ENCODE measurements at regions not wholly inside any gene's neighbourhood (a gene's known extent, or its start where the extent isn't known, plus 50 kb on each side); places are given as distances from the start of the nearest gene placed in this dataset.
"Not testable (repeated sequence)": the region's sequence is repeated elsewhere in the genome, so short reads cannot be mapped to it uniquely, and the experiment has no call there.

DNA sequence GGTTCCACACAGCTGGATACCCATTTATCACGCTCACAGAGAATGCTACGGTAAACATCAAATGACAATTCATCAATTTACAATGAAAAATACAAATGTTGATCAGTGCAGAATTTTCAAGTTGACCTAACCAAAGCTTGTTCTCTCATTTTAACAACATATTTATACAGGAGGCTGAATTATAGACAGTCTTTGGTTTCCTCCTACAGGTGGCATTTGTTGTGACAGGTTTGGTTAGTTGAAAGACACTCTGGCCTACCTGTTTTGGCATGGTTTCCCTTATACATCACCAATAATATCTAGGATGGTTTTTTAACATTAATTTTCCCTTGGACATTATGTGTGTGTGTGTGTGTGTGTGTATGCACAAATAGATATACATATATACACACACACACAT is 642.5 kb upstream of the MMS22L start:
- peak; percentile 54 for DNase-seq

DNA sequence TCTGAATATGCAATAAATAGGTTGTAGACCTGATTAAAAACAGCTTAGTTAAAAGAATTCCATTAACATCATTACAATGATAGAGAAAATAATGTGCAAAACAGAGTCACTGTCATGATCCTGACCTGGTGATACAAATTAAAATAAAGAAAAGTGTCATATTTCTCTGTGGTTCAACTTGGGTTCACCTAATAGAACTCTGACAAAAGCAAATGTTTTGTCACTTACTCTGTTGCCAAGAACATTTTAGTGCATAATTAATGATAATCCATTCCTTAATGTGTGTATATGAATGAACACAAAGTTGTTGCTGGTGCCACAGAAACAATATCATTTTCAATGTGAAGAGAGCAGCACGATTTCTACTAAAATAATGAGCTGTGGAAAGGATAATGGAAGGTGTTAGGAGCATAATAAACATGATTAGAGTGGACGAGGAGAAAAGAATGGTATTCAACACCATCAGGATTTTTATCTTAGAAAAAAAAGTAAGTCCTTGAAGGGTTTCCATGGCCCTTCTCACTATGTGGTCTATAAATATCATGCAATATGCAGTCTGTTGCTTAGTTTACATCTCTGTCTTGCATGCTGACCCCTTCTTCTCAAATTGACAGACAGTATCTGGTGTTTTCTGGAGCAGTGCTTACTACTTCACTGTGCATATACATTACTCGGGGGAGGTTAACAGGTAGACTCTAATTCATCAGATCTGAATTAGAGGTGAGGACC is 656.6 kb upstream of the MMS22L start:
- DNase-seq: no peak

DNA sequence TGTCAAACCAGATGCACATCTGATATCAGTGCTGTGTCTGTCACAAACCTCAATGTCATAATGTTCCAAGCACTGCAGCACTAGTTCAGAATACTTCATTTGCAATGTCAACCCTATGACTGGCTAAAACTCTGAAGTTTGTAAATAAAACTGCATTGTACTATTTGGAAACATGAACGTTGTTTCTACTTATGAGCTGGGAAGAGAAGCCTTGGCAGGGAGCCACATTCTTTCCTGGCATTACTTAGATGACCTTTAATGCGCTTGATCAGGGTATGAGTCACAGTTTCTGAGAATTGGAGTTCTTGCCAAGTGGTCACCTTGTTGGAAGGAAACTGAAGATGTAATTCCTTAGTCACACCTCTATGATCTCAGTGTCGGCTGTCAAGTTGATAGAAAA is 664.8 kb upstream of the MMS22L start:
- DNase-seq: no peak

DNA sequence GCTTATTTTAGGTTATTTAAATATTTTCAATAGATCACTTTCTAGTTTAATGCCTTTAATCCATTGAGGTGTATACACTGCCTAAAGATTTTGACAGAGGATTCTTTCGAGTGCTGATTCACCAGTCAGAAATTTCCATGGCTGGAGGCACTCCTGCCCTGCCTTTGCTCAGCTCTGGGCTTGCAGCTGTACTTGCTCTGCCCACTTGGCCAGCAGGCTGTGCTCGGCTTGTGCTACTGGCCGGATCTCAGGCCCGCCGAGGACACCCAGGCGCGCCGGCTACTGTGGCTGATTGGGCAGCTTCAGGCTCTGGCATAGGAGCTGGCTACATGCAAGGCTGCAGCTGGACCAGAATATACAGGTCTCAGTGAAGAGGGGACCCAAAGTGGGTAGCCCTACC is 675.1 kb upstream of the MMS22L start:
- DNase-seq: no peak

DNA sequence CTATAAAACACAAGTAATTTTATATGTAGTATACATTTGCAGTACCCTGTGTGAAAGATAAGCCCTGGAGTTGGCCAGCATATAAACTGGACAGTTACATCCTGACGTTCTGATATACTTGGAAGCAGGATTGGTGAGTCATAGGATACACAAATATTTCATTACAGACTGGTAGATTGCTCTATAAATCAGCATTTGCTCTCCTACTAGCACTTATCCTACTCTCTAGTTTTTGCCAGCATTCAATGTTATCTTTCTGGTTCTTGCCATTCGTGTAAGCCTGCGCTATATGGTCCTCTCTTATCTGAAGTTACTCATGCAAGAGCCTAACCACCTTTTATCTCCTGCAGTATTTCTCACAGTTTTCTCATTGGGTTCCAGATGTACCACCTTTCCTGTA is 680.2 kb upstream of the MMS22L start:
- no peak for DNase-seq

DNA sequence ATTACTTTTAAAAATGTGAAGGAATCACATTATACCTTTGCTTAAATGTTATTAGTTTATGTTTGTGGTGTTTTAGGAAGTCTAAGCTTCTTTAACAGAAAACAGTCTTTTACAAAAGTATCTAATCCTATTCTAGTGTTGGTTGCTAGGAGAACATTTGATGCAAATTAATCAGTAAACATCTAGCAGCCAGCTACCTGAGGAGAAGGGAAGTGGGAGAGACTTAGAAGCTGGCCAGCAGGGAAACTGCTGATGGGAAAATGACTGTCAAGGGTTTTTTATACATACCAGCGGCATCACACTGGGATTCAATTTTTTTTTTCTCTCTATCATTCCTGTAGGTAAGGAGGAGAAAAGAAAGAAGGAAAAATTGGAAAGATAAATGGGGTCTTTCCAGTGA is 686.0 kb upstream of the MMS22L start:
- DNase-seq: no peak

DNA sequence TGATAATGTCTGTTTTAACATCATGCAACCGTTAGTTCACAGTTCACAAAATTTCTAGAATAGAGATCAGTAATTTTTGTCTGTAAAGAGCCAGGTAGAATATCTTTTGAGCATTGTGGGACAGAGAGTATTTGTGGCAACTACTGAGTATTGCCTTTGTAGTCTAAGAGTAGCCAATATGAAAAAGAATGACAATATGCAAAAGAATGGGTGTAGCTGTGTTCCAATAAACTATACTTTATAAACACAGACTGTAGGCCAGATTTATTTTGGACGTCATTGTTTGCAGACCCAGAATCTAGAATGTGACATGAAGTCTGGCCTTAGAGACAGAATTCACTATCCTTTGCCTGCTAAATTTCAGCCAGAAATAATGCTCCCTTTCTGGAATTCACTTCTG is 694.1 kb upstream of the MMS22L start:
- no peak for DNase-seq

DNA sequence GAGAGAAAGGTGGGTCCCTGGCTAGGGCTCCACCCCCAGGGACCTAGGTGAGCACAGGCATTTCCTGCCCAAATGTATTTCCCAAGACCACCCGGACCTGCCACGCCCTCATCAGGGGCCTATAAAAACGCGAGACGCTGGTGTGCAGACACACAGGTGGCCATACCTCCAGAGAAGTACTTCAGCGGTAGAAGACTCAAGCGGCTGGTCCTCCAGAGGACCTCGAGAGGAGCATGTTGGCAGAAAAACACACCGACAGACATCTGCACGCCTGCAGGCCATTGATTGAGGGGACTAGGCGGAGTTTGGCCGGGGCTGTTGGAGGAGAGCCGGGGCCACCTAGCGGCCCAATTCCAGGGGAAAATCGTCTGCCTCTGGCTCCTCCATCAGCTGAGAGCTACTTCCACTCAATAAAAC is 695.8 kb upstream of the MMS22L start:
- no peak for DNase-seq

DNA sequence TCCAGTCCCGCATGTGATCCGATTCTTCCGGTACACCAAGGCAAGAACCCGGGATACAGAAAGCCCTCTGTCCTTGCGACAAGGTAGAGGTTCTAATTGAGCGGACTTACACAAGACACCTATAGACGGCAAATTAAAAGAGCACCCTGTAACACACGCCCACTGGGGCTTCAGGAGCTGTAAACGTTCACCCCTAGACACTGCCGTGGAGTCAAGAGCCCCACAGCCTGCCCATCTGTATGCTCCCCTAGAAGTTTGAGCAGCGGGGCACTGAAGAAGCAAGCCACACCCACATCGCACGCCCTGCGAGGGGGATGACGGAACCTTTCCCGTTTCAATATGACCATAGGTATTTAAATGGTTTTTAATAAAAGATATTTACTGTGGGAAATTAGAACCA is 696.3 kb upstream of the MMS22L start:
- DNase-seq: not testable (repeated sequence)

DNA sequence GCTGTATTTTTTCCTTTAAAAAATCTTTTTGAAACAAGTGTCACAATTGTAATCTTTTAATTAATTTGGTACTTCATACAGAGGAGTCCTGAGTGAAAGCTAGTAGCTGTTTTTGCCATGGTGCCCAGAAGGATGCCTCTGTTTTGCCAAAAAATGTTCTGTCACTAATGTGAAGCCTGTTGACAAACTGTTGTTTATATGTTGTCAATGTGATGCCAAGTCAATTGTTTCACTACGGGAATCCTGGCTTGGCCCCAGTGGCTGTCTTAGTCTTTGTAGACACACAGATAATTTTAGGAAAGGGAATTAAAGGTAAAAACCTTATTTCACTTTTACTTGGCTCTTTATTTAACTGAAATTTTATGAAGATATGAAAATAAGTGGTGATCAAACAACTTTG is 706.4 kb upstream of the MMS22L start:
- DNase-seq: no peak

DNA sequence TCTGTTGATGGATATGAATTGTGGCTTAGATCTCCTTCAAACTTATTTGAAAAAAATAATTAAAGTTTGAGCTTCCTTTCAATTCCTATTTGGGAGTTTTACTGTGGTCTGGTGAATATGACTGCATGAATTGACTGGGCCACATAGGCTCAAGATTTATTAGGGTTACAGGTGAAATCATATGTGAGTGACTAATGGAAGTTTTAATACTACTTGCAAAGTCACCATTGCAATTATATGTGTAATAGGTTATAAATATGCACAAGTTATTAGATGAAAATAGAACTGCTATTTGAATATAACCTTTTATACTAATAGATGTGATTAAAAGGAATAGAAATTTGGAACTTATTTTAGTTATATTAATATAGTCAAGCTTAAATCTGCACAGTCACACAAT is 712.1 kb upstream of the MMS22L start:
- no peak for DNase-seq

DNA sequence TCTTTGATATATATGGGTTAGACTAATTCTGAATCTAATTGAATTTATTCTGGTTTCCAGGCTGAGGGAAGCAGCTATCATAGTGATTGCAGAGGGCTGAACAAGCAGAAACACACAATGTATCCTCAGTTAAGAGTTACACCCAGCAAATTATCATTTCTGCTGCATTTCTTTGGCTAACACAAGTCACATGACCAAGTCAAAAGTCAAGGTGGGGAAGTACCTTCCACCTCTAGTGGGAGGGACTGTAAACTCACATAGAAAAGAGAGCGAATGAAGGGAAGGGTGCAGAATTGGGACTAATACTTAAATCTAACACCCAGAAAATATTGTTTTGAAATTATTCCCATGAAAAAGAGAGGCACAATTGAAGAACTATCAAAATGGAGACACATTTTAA is 719.7 kb upstream of the MMS22L start:
- DNase-seq: no peak

DNA sequence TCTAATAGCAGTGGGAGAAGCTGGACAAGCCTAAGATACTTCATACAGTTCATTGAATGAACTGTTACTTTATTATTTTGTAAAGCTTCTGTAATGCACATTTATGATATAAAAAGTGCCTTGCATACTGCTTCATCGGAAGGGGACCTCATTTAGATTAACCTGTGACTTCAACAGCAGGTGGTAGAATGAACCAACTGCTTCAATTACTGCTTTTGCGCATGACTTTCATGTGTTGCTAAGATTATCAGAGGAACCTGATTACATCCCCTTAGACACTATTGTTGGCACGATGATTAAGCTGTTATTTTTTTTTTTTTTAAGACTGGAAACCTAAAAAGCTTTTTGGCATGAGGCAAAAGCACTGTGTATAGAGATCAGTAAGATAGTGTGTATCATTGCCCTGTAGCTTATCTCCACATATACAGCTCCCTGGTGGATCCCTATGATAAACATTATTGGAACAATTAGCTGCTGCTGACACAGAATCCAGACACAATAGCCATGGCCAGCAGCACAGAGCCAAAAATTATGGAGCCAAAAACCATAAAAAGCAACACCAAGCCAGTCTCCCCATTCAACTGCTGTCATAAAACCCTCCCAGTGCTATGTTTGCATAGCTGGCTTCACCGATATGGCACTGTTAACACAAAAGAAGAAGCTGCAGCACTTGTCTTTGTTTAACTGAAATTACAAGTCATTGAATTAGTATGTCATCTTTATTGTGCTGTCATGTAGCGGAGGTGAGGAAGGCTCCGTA is 731.6 kb upstream of the MMS22L start:
- DNase-seq: peak; percentile 16

DNA sequence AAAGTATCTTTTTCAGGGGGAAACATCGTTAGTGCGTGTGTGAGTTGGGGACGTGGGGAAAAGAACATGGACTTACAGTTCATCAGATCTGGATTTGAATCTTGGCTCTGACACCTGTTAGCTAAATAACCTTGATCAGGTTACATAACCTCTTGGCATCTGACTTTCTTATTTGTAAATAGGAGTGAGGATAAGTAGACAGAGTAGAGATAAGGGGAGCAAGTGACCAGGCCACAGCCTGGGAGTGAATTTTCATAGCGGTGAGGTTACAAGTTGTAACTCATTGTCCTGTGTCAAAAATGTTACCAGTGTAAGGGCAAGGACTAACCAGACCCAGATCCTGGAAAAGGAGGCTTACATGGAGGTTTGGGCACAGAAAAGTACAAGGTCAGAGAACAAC is 733.5 kb upstream of the MMS22L start:
- DNase-seq: no peak

DNA sequence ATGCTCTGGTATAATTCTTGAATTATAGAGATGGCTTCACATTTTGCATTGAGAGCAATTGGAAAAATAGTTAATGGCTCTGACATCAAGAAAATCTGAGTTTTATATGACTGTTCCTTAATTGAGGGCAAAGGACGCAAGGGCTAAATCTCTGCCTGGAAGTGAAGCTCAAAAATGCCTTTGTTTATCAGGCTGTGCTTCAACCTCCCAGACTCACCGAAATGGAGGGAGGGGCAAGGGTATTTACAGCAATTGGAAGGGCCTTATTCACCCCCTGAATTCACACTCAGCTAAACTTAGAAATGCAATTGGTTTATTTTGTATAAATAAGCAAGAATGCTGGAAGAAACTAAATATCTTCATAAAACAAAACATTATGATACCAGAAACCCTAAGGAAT is 737.2 kb upstream of the MMS22L start:
- DNase-seq: no peak

DNA sequence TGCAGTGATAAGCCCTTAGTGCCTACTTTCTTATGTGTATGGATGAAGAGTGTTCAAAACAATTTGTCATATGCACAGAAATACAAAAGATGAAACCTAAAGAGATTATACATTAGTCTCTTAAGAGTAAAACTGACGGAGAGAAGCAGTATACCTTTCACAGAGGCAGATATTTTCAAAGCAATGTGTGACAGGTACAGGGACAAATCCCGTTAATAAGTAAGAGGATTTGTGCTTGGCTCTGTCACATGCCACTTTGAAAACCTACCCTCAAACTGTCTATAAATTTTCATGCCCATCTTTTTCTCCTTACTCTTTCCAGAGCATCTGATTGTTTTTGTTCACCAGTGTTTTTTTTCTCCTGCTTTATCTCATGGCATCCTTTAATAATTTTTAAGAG is 741.3 kb upstream of the MMS22L start:
- no peak for DNase-seq

DNA sequence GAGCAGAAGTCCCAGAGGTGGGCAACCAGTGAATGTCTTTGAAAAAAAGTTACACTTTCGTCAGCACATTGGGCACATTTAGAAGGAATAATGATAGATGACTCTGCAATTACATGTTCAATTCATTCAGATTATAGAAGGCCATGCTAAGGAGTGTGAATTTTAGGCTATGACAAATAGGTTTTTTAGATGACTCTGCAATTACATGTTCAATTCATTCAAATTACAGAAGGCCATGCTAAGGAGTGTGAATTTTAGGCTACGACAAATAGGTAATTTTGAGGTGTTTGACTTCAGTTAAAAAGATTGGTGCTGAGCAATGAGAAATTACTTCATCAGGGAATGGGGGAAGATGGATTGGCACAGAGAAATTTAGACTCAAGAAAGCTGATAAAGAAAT is 744.9 kb upstream of the MMS22L start:
- DNase-seq: no peak

DNA sequence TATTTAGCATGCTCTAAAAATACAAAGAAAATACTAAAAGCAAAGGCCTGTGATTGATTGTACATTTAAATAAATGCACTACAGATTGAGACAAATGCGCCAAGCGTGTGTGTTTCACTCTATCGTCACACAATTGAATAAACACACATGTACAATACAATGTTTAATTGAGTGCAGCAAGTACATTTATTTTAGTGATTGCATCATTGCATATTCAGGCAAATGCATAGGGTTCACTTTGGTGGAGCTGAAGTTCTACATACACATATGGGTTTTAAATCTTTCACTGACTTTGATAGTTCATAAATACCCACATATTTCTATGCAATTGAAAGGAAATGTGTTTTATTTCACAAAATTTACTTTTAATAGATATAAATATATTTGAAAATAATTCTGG is 750.6 kb upstream of the MMS22L start:
- no peak for DNase-seq

DNA sequence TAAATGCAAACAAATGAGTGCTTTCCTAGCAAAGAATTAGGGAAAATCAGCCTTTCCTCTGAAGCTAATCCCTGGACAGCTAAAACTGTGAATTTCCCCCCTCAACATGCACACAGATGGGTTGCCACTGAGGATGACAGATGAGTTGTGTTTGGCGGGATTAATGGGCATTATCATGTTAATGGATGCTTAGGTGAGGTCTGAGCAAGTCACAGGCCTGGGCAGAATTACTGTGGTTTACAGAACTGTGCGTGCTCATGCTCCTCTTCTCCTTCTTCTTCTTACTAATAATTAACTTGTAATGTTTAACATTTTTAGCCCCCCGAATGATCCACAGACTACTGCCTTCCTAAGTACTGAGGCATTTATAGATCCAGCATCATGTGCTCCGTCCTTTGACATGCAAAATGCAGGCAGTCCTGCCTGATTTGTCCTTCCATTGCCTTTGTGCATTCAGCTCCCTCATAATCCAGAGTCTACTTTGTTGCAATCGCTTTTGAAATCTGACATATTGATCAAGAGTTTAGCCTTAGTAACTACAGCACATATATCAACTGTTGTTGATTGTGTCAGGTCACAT is 753.4 kb upstream of the MMS22L start:
- no peak for DNase-seq

DNA sequence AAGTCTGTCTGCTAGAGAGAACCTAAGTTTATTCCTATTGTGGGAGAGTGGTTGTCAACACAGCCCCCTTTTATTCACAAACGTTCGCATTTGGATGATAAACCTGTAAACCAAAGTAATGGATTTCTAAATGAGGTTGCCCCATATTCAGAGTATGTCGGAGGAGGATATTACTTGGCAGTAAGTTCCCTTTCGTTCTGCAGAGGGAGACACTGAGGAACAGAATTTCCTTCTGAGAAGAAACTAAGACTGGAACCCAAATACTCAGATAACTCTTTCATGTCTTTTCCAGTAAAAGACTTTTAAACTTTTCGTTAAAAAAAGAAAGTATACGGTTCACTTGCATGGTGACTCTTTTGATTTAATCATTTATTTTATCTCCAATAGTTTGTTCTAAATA is 754.6 kb upstream of the MMS22L start:
- no peak for DNase-seq

DNA sequence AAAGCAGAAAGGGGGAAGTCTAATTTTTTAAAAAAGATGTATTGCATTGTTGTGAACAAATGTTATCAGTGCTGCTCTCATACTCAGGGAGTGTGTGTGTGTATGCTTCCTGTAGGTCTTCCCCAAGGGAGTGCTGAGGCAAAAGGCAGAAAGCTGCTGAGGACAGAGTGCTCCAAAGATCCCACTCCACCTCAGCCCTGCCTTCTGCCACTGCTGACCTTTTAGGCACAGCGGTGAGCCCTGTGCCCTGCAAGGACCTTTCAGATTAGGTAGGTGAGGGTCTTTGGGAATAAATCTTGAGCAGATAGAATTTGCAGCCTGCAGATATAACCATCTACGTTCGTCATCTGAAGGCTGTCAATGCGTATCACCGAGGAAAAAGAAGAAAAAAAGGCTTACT is 756.4 kb upstream of the MMS22L start:
- no peak for DNase-seq

DNA sequence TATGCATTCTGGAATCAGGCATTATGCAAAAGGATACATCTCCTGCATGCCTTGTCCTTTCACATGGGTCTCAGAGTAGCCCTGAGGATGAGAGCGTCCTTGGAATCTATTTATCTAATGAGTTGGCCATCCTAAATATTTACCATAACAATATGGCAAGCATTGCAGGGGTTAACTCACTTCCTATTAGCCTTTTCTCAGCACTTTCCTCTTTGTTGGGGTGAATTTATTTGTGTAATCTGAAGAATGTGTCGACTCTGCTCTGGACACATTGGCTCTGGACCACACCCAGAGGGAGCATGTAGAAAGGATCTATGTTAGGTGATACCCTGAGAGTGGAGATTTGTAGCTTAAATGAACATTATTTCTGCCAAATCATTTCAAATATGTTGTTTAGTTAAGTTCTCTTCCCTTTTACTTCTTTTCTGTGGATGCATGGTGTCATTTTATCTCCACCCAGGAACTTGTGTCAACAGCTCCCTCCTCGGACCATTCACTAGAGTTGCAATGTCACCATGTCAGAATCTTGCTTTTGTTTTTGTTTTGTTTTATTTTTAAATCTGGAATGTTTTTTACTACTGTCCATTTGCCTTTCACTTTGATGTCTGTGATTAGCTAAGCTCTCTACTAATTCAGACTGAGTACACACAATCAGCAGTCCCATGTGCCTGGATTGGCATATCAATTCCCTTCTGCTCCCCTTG is 757.0 kb upstream of the MMS22L start:
- no peak for DNase-seq

DNA sequence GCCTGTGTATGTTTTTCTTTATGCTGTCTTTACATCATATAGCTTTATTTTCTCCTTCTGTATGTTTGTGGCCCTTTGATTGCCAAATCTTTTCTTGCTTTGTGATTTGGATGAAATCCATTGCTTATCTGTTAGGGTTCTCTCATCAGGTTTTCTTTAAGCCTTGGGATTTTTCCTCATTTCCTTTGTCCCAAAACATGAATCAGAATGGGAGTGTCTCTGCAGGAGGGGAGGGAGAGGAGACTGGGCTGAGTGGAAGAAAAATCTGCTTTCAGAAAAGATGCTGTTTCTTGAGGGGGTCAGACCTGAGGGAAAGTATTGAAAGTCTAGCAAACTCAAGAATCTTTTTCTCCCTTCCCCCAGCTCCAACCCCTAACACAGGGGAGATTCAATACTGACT is 758.0 kb upstream of the MMS22L start:
- DNase-seq: no peak

DNA sequence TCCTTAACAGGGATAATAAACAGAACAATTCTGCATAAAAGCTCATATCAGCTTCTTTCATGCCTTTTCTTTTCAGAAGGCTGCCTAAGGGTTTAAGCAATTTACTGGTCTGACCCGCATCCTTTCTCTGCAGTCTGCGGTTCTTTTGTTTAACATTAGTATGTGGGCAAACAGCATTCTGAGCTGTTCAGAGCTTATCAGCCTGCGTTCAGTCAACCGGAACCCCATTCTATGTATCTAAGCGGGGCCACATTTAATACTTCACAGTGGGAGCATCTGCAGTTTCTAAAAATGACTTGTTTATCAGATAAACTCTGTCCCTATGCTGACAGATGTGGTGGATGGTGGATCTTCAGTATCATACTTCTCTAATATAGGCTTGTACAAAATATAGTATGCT is 758.9 kb upstream of the MMS22L start:
- DNase-seq: peak; percentile 26

Measured in NCI-H1417 treated with DMSO at 0.1 percent for 48 hours (cell line).